Hepatocyte (in vitro differentiated cells): ENCODE measurements at regions not wholly inside any gene's neighbourhood (a gene's known extent, or its start where the extent isn't known, plus 50 kb on each side); places are given as distances from the start of the nearest gene placed in this dataset.
A peak's percentile ranks its signal among the peaks of the same experiment; 100 is the strongest.

Source experiments
- DNase-seq: peaks from one replicate; pipeline ENCODE4 v3.0.0-alpha.2; 2016; ENCODE audit warnings: low spot score
- H2AFZ ChIP-seq: fragments of 200-600 bp; sonication (generic); 2 replicates; pipeline ENCODE4 v1.6.0; 2016; ENCODE audit warnings: antibody characterized with exemption, mild to moderate bottlenecking
- H3K27ac ChIP-seq: fragments of 200-600 bp; sonication (generic); 2 replicates; pipeline ENCODE4 v1.5.1; 2016; ENCODE audit warnings: mild to moderate bottlenecking
- H3K27me3 ChIP-seq: fragments of 200-600 bp; sonication (generic); 2 replicates; pipeline ENCODE4 v1.6.1; 2016
- H3K36me3 ChIP-seq: fragments of 200-600 bp; sonication (generic); replicated peaks from 2 replicates; pipeline ENCODE4 v1.5.1; 2016; ENCODE audit warnings: low read depth; ENCODE audit not compliant: insufficient read depth
- H3K4me1 ChIP-seq: fragments of 200-600 bp; sonication (generic); 2 replicates; pipeline ENCODE4 v1.5.1; 2016; ENCODE audit warnings: mild to moderate bottlenecking, moderate library complexity; ENCODE audit not compliant: insufficient read depth
- H3K4me2 ChIP-seq: fragments of 200-600 bp; sonication (generic); 2 replicates; pipeline ENCODE4 v1.6.0; 2016
- H3K4me3 ChIP-seq: fragments of 200-600 bp; sonication (generic); 2 replicates; pipeline ENCODE4 v1.5.1; 2016; ENCODE audit warnings: mild to moderate bottlenecking
- H3K79me2 ChIP-seq: fragments of 200-600 bp; sonication (generic); 2 replicates; pipeline ENCODE4 v1.6.0; 2017; ENCODE audit warnings: mild to moderate bottlenecking
- H3K9me2 ChIP-seq: fragments of 200-600 bp; sonication (generic); replicated peaks from 2 replicates; pipeline ENCODE4 v1.6.0; 2017; ENCODE audit warnings: mild to moderate bottlenecking; ENCODE audit not compliant: insufficient read depth
- H3K9me3 ChIP-seq: fragments of 200-600 bp; sonication (generic); 2 replicates; pipeline ENCODE4 v1.5.1; 2016; ENCODE audit warnings: low read depth, mild to moderate bottlenecking
- H4K20me1 ChIP-seq: fragments of 200-600 bp; sonication (generic); 2 replicates; pipeline ENCODE4 v1.6.0; 2016; ENCODE audit warnings: mild to moderate bottlenecking; ENCODE audit not compliant: insufficient read depth, poor library complexity, severe bottlenecking
- EZH2 ChIP-seq: fragments of 200-600 bp; sonication (generic); IDR thresholded peaks from 2 replicates; pipeline ENCODE4 v1.6.1; 2016; ENCODE audit warnings: antibody characterized with exemption, mild to moderate bottlenecking, borderline replicate concordance
- EZH2phosphoT487 ChIP-seq: fragments of 200-600 bp; sonication (generic); IDR thresholded peaks from one replicate; pipeline ENCODE4 v1.6.1; 2018; ENCODE audit warnings: antibody characterized with exemption, mild to moderate bottlenecking, low read depth, moderate library complexity; ENCODE audit not compliant: unreplicated experiment, severe bottlenecking
- WGBS: methylation state at CpG from one replicate; pipeline ENCODE4 v1.1.6; 2016; ENCODE audit warnings: low lambda C conversion rate; ENCODE audit errors: missing lambda C conversion rate; 5-methylcytosine and 5-hydroxymethylcytosine counted together
- TF ChIP-seq, protein P1 (sequence below): fragments of 200-600 bp; sonication (generic); IDR thresholded peaks from 2 replicates; pipeline ENCODE4 v1.5.1; 2016; ENCODE audit warnings: antibody characterized with exemption, mild to moderate bottlenecking; ENCODE audit not compliant: poor library complexity

DNA sequence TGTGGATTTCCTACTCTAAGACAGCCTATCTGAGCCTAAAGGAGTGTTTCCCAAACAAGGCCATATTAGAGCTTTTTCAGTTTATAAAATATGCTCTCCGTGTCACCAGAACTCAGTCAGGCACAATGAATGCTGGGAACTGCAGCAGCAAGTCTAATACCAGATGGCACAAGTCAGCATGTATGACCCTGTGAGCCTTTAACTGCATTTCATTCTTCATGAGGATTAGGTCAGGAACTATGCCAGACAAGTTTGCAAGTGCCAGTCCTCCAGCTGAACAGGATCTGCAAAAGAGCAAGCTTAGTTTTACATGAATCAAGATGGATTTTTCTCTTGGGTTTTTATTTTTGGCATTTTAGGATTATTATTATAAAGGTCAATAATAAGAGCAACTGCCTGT is 66.7 kb upstream of the SAMD5 start:
- DNase-seq: no peak
- H4K20me1 ChIP-seq: no peaks in the 10 kb centered on the region
- TF ChIP-seq EZH2 (no peak), EZH2phosphoT487 (no peak)
- TF ChIP-seq, protein P1, sequence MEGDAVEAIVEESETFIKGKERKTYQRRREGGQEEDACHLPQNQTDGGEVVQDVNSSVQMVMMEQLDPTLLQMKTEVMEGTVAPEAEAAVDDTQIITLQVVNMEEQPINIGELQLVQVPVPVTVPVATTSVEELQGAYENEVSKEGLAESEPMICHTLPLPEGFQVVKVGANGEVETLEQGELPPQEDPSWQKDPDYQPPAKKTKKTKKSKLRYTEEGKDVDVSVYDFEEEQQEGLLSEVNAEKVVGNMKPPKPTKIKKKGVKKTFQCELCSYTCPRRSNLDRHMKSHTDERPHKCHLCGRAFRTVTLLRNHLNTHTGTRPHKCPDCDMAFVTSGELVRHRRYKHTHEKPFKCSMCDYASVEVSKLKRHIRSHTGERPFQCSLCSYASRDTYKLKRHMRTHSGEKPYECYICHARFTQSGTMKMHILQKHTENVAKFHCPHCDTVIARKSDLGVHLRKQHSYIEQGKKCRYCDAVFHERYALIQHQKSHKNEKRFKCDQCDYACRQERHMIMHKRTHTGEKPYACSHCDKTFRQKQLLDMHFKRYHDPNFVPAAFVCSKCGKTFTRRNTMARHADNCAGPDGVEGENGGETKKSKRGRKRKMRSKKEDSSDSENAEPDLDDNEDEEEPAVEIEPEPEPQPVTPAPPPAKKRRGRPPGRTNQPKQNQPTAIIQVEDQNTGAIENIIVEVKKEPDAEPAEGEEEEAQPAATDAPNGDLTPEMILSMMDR: no peak
- H3K4me1 ChIP-seq: no peaks in the 10 kb centered on the region
- H3K36me3 ChIP-seq: no peaks in the 10 kb centered on the region
- H3K79me2 ChIP-seq: no peaks in the 10 kb centered on the region
- H3K4me2 ChIP-seq: no peak overlapping the region
- H3K27me3 ChIP-seq: peaks cover 2% of the 10 kb centered on the region
- WGBS: 82% methylated on average over 1 of the region's 1 CpG
- H3K9me3 ChIP-seq: no peaks in the 10 kb centered on the region
- H3K9me2 ChIP-seq: no peaks in the 10 kb centered on the region
- H3K27ac ChIP-seq: no peak overlapping the region
- no peak overlapping the region for H3K4me3 ChIP-seq
- H2AFZ ChIP-seq: no peak overlapping the region

DNA sequence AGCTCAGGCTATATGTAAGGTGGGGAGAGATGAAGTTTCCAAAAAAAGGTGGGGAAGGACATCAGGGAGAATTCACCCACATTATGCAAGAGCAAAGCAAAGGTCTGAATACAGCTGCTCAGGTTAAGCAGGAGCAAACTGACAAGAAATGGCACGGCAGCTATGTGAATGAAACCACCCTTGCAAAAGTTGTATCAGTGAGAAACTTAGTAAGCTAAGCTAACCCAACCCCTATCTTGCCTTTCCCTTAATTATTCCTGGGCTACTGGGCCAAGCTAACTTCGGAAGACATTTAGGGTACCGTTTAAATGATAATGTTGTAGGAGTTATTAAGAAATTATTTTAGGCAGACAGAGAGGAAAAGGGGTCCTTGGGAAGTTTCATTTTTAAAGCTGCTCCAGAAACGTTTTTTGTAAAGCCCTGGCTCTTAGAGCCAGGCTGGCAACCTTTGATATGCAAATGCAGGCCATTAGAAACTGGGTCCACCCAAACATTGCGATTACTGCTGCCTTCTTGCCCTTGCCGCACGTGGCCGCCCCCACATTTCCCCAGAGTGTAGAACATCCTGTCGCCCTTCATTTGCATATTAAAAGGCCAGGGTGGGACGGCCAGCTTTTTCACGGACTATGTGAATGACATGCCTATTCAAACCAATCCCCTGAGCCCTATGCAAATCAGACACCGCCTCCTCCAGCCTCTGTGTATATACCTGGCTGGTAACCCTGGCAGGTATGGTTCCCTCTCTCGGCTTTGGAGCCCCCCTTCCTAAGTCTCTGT is 60.5 kb upstream of the SAMD5 start:
- Histone ChIP-seq H3K27ac (no peak overlapping the region), H3K4me2 (peak overlapping the region; percentile 32), H3K79me2 (no peaks in the 10 kb centered on the region), H2AFZ (no peak overlapping the region), H3K36me3 (no peaks in the 10 kb centered on the region), H4K20me1 (no peaks in the 10 kb centered on the region), H3K4me1 (no peaks in the 10 kb centered on the region), H3K27me3 (peaks cover 5% of the 10 kb centered on the region), H3K9me3 (no peaks in the 10 kb centered on the region), H3K9me2 (no peaks in the 10 kb centered on the region), H3K4me3 (no peak overlapping the region)
- WGBS: 23% methylated on average over 13 of the region's 13 CpGs
- DNase-seq: no peak
- TF ChIP-seq, protein P1: no peak
- TF ChIP-seq EZH2 (no peak), EZH2phosphoT487 (no peak)

DNA sequence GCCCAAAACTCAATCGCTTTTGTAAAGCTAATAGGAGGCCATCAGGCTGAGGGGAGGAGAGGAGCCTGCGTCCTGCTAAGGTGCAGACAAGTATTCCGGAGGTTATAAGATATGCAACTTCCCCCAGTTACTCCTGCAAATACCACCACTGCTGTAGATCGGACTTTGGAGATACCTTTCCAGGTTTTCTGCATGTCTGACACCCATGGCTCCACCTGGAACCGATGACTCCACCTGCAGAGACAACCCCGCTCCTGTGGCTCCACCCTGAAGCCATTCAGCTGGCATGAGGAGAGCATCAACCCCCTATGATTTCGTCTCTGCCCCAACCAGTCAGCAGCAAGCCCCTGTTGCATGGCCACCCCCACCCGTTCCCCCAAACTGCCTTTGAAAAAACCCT is 59.7 kb upstream of the SAMD5 start:
- no peaks in the 10 kb centered on the region for H3K4me1 ChIP-seq
- no peaks in the 10 kb centered on the region for H3K79me2 ChIP-seq
- TF ChIP-seq EZH2phosphoT487 (no peak), EZH2 (no peak)
- TF ChIP-seq, protein P1: no peak
- WGBS: 96% methylated on average over 8 of the region's 8 CpGs
- H3K27me3 ChIP-seq: peaks cover 5% of the 10 kb centered on the region
- H3K9me3 ChIP-seq: no peaks in the 10 kb centered on the region
- H3K27ac ChIP-seq: no peak overlapping the region
- H3K36me3 ChIP-seq: no peaks in the 10 kb centered on the region
- H3K4me2 ChIP-seq: no peak overlapping the region
- no peaks in the 10 kb centered on the region for H4K20me1 ChIP-seq
- DNase-seq: no peak
- H3K4me3 ChIP-seq: no peak overlapping the region
- H3K9me2 ChIP-seq: no peaks in the 10 kb centered on the region
- no peak overlapping the region for H2AFZ ChIP-seq
